NCI-H1694 treated with DMSO at 0.1 percent for 48 hours (cell line): ENCODE measurements at regions not wholly inside any gene's neighbourhood (a gene's known extent, or its start where the extent isn't known, plus 50 kb on each side); places are given as distances from the start of the nearest gene placed in this dataset.

Source experiments
- DNase-seq: peaks from one replicate; lab custom pipeline; 2025; lab: John Stamatoyannopoulos, UW

- DNase-seq = no peak
Observed at GRCh38 chr9:129473523-129474244, 147.2 kb downstream of the C9orf50 start.

GRCh38 chr9:129472651-129473102 lies 148.2 kb downstream of the C9orf50 start:
- DNase-seq = no peak

- no peak for DNase-seq
Observed at GRCh38 chr9:129471201-129472019, 149.5 kb downstream of the C9orf50 start.

- no peak for DNase-seq
Observed at GRCh38 chr9:129469988-129470316, 150.9 kb downstream of the C9orf50 start.

- DNase-seq = no peak
Observed at GRCh38 chr9:129469188-129469987, 151.5 kb downstream of the C9orf50 start.

- DNase-seq = no peak
Observed at GRCh38 chr9:129467739-129468666, 152.9 kb downstream of the C9orf50 start.

- DNase-seq = no peak
Observed at GRCh38 chr9:129467004-129467588, 153.8 kb downstream of the C9orf50 start.

- DNase-seq = no peak
Observed at GRCh38 chr9:129465834-129466535, 154.9 kb downstream of the C9orf50 start.

- DNase-seq = no peak
Observed at GRCh38 chr9:129464972-129465833, 155.7 kb downstream of the C9orf50 start.

GRCh38 chr9:129463994-129464393 lies 156.9 kb downstream of the C9orf50 start:
- no peak for DNase-seq

GRCh38 chr9:129463477-129463876 lies 157.4 kb downstream of the C9orf50 start:
- DNase-seq = no peak

GRCh38 chr9:129462360-129462759 lies 158.5 kb downstream of the C9orf50 start:
- no peak for DNase-seq

- peak; percentile 86 for DNase-seq
Observed at GRCh38 chr9:129460323-129461261, 160.3 kb downstream of the C9orf50 start.

GRCh38 chr9:129459547-129460322 lies 161.2 kb downstream of the C9orf50 start:
- peak; percentile 64 for DNase-seq

- peak; percentile 82 for DNase-seq
Observed at GRCh38 chr9:129458663-129459546, 162.0 kb downstream of the C9orf50 start.

GRCh38 chr9:129458155-129458661 lies 162.7 kb downstream of the C9orf50 start:
- DNase-seq = no peak
